Astrocyte (in vitro differentiated cells and primary cell): ENCODE measurements at regions not wholly inside any gene's neighbourhood (a gene's known extent, or its start where the extent isn't known, plus 50 kb on each side); places are given as distances from the start of the nearest gene placed in this dataset.

Source experiments
- DNase-seq: peaks from one replicate; pipeline ENCODE4 v3.0.0-alpha.2; 2010; ENCODE audit warnings: low read depth
- FAIRE-seq: peaks from 2 replicates; lab custom pipeline; 2011; peaks lifted over from hg19 to GRCh38; lab: Jason Lieb, UNC
- H2AFZ ChIP-seq: 2 replicates; pipeline ENCODE4 v1.6.0; 2012; ENCODE audit warnings: low read depth, low read length, inconsistent platforms
- H3K27ac ChIP-seq: 2 replicates; pipeline ENCODE4 v1.5.1; 2011; ENCODE audit warnings: low read depth, low read length, inconsistent platforms
- H3K27me3 ChIP-seq: 2 replicates; pipeline ENCODE4 v1.6.0; 2011; ENCODE audit warnings: low read length, inconsistent platforms; ENCODE audit not compliant: insufficient read depth
- H3K36me3 ChIP-seq: 2 replicates; pipeline ENCODE4 v1.5.1; 2011; ENCODE audit warnings: low read length, inconsistent platforms; ENCODE audit not compliant: insufficient read depth
- H3K4me1 ChIP-seq: 2 replicates; pipeline ENCODE4 v1.5.1; 2011; ENCODE audit warnings: low read length, inconsistent platforms; ENCODE audit not compliant: insufficient read depth
- H3K4me2 ChIP-seq: 2 replicates; pipeline ENCODE4 v1.6.0; 2012; ENCODE audit warnings: low read length, inconsistent platforms
- H3K4me3 ChIP-seq: 2 replicates; pipeline ENCODE4 v1.5.1; 2011; ENCODE audit warnings: low read depth, mild to moderate bottlenecking, low read length, inconsistent platforms; ENCODE audit not compliant: insufficient read depth
- H3K79me2 ChIP-seq: 2 replicates; pipeline ENCODE4 v1.6.0; 2012; ENCODE audit warnings: mild to moderate bottlenecking, low read length, inconsistent platforms; ENCODE audit not compliant: insufficient read depth
- H3K9ac ChIP-seq: 2 replicates; pipeline ENCODE4 v1.6.0; 2012; ENCODE audit warnings: mild to moderate bottlenecking, low read length, inconsistent platforms
- H3K9me3 ChIP-seq: 2 replicates; pipeline ENCODE4 v1.5.1; 2012; ENCODE audit warnings: low read depth, mild to moderate bottlenecking, low read length, inconsistent platforms; ENCODE audit not compliant: insufficient read depth
- H4K20me1 ChIP-seq: 2 replicates; pipeline ENCODE4 v1.6.0; 2012; ENCODE audit warnings: low read length, inconsistent platforms; ENCODE audit not compliant: insufficient read depth
- H3K27ac Mint-ChIP-seq: one replicate; pipeline ENCODE4 v1.8.0; 2021; ENCODE audit warnings: mild to moderate bottlenecking, mixed read lengths; ENCODE audit not compliant: unreplicated experiment
- H3K27me3 Mint-ChIP-seq: one replicate; pipeline ENCODE4 v1.8.0; 2021; ENCODE audit warnings: low read depth, mixed read lengths; ENCODE audit not compliant: unreplicated experiment
- H3K36me3 Mint-ChIP-seq: one replicate; pipeline ENCODE4 v1.8.0; 2021; ENCODE audit warnings: low read depth, mixed read lengths; ENCODE audit not compliant: unreplicated experiment
- H3K4me1 Mint-ChIP-seq: one replicate; pipeline ENCODE4 v1.8.0; 2021; ENCODE audit warnings: low read depth, mixed read lengths; ENCODE audit not compliant: unreplicated experiment
- H3K4me3 Mint-ChIP-seq: one replicate; pipeline ENCODE4 v1.8.0; 2021; ENCODE audit warnings: mild to moderate bottlenecking, moderate library complexity, mixed read lengths; ENCODE audit not compliant: unreplicated experiment
- H3K9me3 Mint-ChIP-seq: one replicate; pipeline ENCODE4 v1.8.0; 2021; ENCODE audit warnings: mild to moderate bottlenecking, mixed read lengths; ENCODE audit not compliant: unreplicated experiment
- EZH2 ChIP-seq: IDR thresholded peaks from 2 replicates; pipeline ENCODE4 v1.6.1; 2012; ENCODE audit warnings: mild to moderate bottlenecking, low read length, inconsistent platforms; ENCODE audit not compliant: insufficient read depth
- TF ChIP-seq, protein P1 (sequence below): IDR thresholded peaks from 2 replicates; pipeline ENCODE4 v1.5.1; 2011; ENCODE audit warnings: low read depth, mild to moderate bottlenecking, inconsistent platforms, low read length, moderate library complexity; ENCODE audit not compliant: insufficient read depth

DNA sequence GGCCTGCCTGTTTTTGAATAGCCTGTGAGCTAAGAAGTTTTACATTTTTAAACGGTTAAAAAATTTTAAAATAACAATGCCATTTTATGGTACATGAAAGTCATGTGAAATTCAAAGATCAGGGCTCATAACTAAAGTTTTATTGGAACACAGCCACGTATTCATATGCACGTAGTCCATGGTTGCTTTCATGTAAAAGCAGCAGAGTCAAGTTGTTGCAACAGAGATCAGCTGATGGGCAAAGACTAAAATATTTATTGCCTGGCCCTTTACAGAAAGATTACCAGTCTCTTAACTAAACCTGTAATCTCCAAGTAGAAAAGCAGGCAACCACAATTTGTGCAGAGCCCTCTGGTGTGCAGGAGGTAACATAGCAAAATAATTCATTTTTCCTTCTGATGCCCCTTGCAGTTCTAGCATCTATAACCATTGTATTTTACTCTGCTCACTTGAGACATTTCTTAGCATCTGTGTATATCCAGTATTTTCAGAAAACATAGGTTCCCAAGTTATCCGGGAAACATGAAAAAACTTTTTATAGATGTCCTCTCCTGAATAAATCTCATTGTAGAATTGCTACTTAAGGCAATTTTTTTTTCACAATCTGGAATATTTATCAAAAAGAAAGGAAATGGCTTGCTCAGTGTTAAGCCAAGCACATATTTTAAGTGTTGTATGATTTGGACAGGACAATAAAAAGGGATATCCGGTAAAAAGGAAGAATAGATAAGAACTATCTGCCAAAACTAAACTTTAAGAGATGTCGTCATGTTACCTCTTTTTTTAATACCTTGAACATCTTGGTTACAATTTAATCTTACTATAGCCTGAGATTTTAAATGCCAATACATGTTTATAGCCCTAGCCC, 430.8 kb downstream of the PLPP3 start:
- H3K4me1 Mint-ChIP-seq = no peaks in the 10 kb centered on the region
- FAIRE-seq (peak; percentile 13), DNase-seq (no peak)
- Histone ChIP-seq H3K4me2 (no peak overlapping the region), H3K27me3 (no peaks in the 10 kb centered on the region), H3K79me2 (no peaks in the 10 kb centered on the region), H3K27ac (no peak overlapping the region), H3K4me1 (no peaks in the 10 kb centered on the region), H3K9ac (no peak overlapping the region), H3K9me3 (no peaks in the 10 kb centered on the region), H3K36me3 (no peaks in the 10 kb centered on the region), H2AFZ (no peak overlapping the region), H3K4me3 (no peak overlapping the region), H4K20me1 (no peaks in the 10 kb centered on the region)
- H3K4me3 Mint-ChIP-seq = no peak overlapping the region
- no peaks in the 10 kb centered on the region for H3K36me3 Mint-ChIP-seq
- no peak for TF ChIP-seq EZH2
- TF ChIP-seq, protein P1, sequence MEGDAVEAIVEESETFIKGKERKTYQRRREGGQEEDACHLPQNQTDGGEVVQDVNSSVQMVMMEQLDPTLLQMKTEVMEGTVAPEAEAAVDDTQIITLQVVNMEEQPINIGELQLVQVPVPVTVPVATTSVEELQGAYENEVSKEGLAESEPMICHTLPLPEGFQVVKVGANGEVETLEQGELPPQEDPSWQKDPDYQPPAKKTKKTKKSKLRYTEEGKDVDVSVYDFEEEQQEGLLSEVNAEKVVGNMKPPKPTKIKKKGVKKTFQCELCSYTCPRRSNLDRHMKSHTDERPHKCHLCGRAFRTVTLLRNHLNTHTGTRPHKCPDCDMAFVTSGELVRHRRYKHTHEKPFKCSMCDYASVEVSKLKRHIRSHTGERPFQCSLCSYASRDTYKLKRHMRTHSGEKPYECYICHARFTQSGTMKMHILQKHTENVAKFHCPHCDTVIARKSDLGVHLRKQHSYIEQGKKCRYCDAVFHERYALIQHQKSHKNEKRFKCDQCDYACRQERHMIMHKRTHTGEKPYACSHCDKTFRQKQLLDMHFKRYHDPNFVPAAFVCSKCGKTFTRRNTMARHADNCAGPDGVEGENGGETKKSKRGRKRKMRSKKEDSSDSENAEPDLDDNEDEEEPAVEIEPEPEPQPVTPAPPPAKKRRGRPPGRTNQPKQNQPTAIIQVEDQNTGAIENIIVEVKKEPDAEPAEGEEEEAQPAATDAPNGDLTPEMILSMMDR = no peak
- H3K9me3 Mint-ChIP-seq = no peaks in the 10 kb centered on the region
- H3K27me3 Mint-ChIP-seq = peaks cover 18% of the 10 kb centered on the region
- H3K27ac Mint-ChIP-seq = no peak overlapping the region

DNA sequence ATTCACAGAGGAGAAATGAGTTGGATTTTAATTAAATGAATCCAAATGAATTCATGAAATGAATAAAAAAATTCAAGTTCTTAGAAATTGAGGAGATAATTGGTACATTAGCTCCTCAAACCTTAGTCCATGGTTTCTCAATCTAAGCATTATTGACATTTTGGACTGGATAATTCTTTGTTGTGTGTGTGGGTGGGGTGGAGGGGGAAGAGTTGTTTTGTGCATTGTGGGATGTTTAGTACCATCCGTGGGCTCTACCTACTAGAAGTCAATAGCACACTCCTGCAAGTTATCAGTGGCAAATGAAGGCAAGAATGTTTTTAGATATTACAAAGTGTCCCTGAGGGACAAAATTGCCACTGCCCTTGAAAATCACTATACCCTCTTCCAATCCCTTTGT, 431.9 kb downstream of the PLPP3 start:
- no peaks in the 10 kb centered on the region for H4K20me1 ChIP-seq
- H3K27ac ChIP-seq = no peak overlapping the region
- Mint-ChIP-seq H3K9me3 (no peaks in the 10 kb centered on the region), H3K4me1 (no peaks in the 10 kb centered on the region), H3K36me3 (no peaks in the 10 kb centered on the region), H3K27me3 (peaks cover 18% of the 10 kb centered on the region), H3K27ac (no peak overlapping the region), H3K4me3 (no peak overlapping the region)
- no peaks in the 10 kb centered on the region for H3K4me1 ChIP-seq
- H3K9ac ChIP-seq = no peak overlapping the region
- H2AFZ ChIP-seq = no peak overlapping the region
- no peak for FAIRE-seq
- TF ChIP-seq, protein P1 = no peak
- no peak for TF ChIP-seq EZH2
- H3K79me2 ChIP-seq = no peaks in the 10 kb centered on the region
- H3K4me2 ChIP-seq = no peak overlapping the region
- H3K4me3 ChIP-seq = no peak overlapping the region
- H3K27me3 ChIP-seq = no peaks in the 10 kb centered on the region
- DNase-seq = no peak
- H3K36me3 ChIP-seq = no peaks in the 10 kb centered on the region
- no peaks in the 10 kb centered on the region for H3K9me3 ChIP-seq

DNA sequence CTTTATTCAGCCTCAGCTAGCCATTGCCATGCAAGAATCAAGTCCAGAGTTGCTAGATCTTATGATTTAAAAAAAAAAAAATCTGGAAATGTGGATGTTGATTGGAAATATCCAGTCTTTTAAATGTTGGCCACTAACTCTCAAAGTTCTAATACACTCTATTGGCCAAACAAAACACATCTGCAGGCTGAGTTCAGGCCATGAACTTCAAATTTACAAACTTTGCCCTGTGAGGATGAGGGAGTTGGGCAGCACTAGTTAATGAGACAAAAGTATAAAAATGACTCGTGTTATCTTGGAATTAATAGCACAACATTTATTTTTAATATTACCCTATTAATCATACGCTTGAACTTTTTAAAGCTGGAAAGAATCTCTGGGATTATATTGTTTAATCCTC, 432.3 kb downstream of the PLPP3 start:
- FAIRE-seq = no peak
- TF ChIP-seq EZH2 = no peak
- TF ChIP-seq, protein P1 = no peak

More for the DNA sequence above, 432.3 kb downstream of the PLPP3 start:
- Mint-ChIP-seq H3K27me3 (peaks cover 20% of the 10 kb centered on the region), H3K36me3 (no peaks in the 10 kb centered on the region), H3K27ac (no peak overlapping the region), H3K4me1 (no peaks in the 10 kb centered on the region), H3K9me3 (no peaks in the 10 kb centered on the region), H3K4me3 (no peak overlapping the region)
- no peak overlapping the region for H3K4me3 ChIP-seq
- no peaks in the 10 kb centered on the region for H4K20me1 ChIP-seq
- no peaks in the 10 kb centered on the region for H3K36me3 ChIP-seq
- H3K27me3 ChIP-seq = no peaks in the 10 kb centered on the region
- H3K9me3 ChIP-seq = no peaks in the 10 kb centered on the region
- H2AFZ ChIP-seq = no peak overlapping the region
- no peak overlapping the region for H3K4me2 ChIP-seq
- no peak overlapping the region for H3K9ac ChIP-seq
- no peaks in the 10 kb centered on the region for H3K4me1 ChIP-seq
- H3K27ac ChIP-seq = no peak overlapping the region
- no peak for DNase-seq
- no peaks in the 10 kb centered on the region for H3K79me2 ChIP-seq
